ENCODE measurements at regions not wholly inside any gene's neighbourhood (a gene's known extent, or its start where the extent isn't known, plus 50 kb on each side); places are given as distances from the start of the nearest gene placed in this dataset.

- TF ChIP-seq POLR2A (IDR thresholded peaks at IDR 0.05; ENCODE audit: extremely low read depth, insufficient read length) (no peak), CTCF (IDR thresholded peaks at IDR 0.05; ENCODE audit: low read depth, low read length) (no peak), MAX (IDR thresholded peaks at IDR 0.05; ENCODE audit: low read depth, low read length) (no peak)
Measured at GRCh38 chr1:218815076-218815475, 358.6 kb upstream of the LYPLAL1 start.

Data from NB4 (cell line).